Testis (tissue), 2 donors: ENCODE measurements at regions not wholly inside any gene's neighbourhood (a gene's known extent, or its start where the extent isn't known, plus 50 kb on each side); places are given as distances from the start of the nearest gene placed in this dataset.

Experiments used
- DNase-seq: peaks from one replicate; pipeline ENCODE4 v3.0.0-alpha.2; 2019
- H3K27ac ChIP-seq, 2 donors: fragments of 200-600 bp; sonication (generic); one replicate each; pipeline ENCODE4 v1.5.1; 2019
- H3K27me3 ChIP-seq: fragments of 200-600 bp; sonication (generic); one replicate; pipeline ENCODE4 v1.5.1; 2019
- H3K36me3 ChIP-seq: fragments of 200-600 bp; sonication (generic); one replicate; pipeline ENCODE4 v1.5.1; 2017; ENCODE audit warnings: low read depth; ENCODE audit errors: missing control alignments
- H3K4me1 ChIP-seq: fragments of 200-600 bp; sonication (generic); one replicate; pipeline ENCODE4 v1.5.1; 2019
- H3K4me3 ChIP-seq, 2 donors: fragments of 200-600 bp; sonication (generic); one replicate each; pipeline ENCODE4 v1.5.1; 2017 to 2019
- H3K9me3 ChIP-seq: fragments of 200-600 bp; sonication (generic); one replicate; pipeline ENCODE4 v1.5.1; 2017
- POLR2A ChIP-seq: fragments of 450-650 bp; IDR thresholded peaks from one replicate; pipeline ENCODE4 v1.6.1; 2017; ENCODE audit warnings: antibody characterized with exemption, mild to moderate bottlenecking, moderate library complexity
- WGBS, 2 donors: methylation state at CpG; one replicate each; pipeline ENCODE4 v1.1.5; 2018; 5-methylcytosine and 5-hydroxymethylcytosine counted together
- intact Hi-C: fragments of 100-400 bp; cut with DNase I; formaldehyde crosslinking; loops from one replicate; pipeline ENCODE4 v1.15.1; 2023; ENCODE audit warnings: low total_unique reads
- TF ChIP-seq, protein P1 (sequence below), 3 experiments: fragments of 450-650 bp in 2 of 3; fragments of 200-600 bp in 1 of 3; sonication (generic) in 1 of 3; IDR thresholded peaks; one replicate each; pipeline ENCODE4 v1.5.1; 2016 to 2019; ENCODE audit warnings: antibody characterized with exemption in 3 of 3, mild to moderate bottlenecking in 2 of 3, moderate library complexity in 1 of 3

DNA sequence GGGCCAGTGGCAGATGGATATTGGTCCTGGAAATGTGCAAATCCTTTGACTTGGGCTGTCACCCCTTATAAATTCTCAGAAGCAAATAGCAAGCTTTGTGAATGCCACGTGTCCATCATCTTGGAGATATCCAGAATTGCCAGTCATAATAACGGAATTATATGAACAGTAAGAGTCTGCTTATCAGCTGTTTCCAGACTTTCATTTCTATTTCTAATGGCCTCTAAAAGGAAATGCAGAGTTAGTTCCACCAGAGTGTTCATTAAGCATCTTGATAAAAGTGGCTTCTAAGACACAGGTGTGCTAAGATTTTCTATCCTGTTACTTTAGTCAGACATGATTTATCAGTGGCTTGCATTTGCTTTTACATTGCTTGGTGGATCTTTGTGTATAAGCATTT is 87.4 kb downstream of the RAMP3 start:
- H3K27me3 ChIP-seq: no peaks in the 10 kb centered on the region
- intact Hi-C loops: no loop called here
- H3K36me3 ChIP-seq: no peaks in the 10 kb centered on the region
- H3K9me3 ChIP-seq: no peaks in the 10 kb centered on the region
- no peak overlapping the region for H3K4me3 ChIP-seq
- TF ChIP-seq, protein P1, sequence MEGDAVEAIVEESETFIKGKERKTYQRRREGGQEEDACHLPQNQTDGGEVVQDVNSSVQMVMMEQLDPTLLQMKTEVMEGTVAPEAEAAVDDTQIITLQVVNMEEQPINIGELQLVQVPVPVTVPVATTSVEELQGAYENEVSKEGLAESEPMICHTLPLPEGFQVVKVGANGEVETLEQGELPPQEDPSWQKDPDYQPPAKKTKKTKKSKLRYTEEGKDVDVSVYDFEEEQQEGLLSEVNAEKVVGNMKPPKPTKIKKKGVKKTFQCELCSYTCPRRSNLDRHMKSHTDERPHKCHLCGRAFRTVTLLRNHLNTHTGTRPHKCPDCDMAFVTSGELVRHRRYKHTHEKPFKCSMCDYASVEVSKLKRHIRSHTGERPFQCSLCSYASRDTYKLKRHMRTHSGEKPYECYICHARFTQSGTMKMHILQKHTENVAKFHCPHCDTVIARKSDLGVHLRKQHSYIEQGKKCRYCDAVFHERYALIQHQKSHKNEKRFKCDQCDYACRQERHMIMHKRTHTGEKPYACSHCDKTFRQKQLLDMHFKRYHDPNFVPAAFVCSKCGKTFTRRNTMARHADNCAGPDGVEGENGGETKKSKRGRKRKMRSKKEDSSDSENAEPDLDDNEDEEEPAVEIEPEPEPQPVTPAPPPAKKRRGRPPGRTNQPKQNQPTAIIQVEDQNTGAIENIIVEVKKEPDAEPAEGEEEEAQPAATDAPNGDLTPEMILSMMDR (IDR thresholded peaks at IDR 0.05): no peak
- no peak for TF ChIP-seq POLR2A
- H3K27ac ChIP-seq: no peak overlapping the region
- H3K4me1 ChIP-seq: no peaks in the 10 kb centered on the region
- no peak for DNase-seq
- 79 to 83% methylated on average over 2 of the region's 2 CpGs for WGBS, 2 donors

DNA sequence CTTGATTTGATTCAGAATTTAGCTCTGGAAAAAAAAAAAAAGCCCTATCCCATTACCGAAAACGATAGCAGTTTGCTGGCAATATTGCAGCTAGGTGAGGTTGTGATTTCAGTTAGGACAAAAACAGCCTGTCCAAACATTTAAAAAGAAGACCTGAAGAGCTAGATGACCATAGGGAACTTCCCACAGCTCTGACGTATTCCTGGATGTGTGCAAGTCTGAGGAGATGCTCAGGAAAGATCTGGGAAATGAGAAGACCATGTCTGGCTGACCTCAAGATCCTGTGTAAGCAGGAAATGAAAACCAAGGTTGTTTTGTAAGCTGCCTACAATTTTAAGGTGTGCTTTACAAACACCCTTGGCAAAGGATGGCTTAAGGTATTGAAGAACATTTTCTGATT is 88.7 kb downstream of the RAMP3 start:
- no peak overlapping the region for H3K4me3 ChIP-seq
- no peak for TF ChIP-seq POLR2A
- TF ChIP-seq, protein P1 (IDR thresholded peaks at IDR 0.05): no peak
- no peaks in the 10 kb centered on the region for H3K36me3 ChIP-seq
- intact Hi-C loops: no loop called here
- H3K27ac ChIP-seq: no peak overlapping the region
- H3K27me3 ChIP-seq: no peaks in the 10 kb centered on the region
- 77 to 89% methylated on average over 3 of the region's 3 CpGs for WGBS, 2 donors
- no peak for DNase-seq
- H3K9me3 ChIP-seq: no peaks in the 10 kb centered on the region
- no peaks in the 10 kb centered on the region for H3K4me1 ChIP-seq

DNA sequence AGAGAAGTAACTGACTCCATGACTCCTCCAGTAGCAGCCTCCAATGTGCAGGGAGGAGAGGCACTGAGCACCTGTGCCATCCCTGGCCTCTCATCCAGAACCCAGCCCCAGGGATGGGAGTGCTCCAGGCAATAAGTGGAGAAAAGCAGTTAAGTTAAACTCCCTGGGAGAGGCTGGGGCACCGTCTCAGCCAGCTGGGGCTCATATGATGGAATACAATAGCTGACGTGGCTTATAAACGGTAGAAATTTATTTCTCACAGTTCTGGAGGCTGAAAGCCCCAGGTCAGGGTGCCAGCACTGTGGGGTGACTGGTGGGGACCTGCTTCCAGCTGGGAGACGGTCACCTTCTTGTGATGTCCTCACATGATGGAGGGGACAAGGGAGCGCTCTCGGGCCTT is 94.7 kb downstream of the RAMP3 start:
- Histone ChIP-seq H3K4me1 (no peaks in the 10 kb centered on the region), H3K9me3 (no peaks in the 10 kb centered on the region), H3K36me3 (no peaks in the 10 kb centered on the region), H3K4me3 (no peak overlapping the region), H3K27ac (no peak overlapping the region), H3K27me3 (no peaks in the 10 kb centered on the region)
- DNase-seq: no peak
- TF ChIP-seq, protein P1 (IDR thresholded peaks at IDR 0.05): no peak
- TF ChIP-seq POLR2A: no peak
- WGBS, 2 donors: 54 to 59% methylated on average over 6 of the region's 6 CpGs
- intact Hi-C loops: no loop called here

DNA sequence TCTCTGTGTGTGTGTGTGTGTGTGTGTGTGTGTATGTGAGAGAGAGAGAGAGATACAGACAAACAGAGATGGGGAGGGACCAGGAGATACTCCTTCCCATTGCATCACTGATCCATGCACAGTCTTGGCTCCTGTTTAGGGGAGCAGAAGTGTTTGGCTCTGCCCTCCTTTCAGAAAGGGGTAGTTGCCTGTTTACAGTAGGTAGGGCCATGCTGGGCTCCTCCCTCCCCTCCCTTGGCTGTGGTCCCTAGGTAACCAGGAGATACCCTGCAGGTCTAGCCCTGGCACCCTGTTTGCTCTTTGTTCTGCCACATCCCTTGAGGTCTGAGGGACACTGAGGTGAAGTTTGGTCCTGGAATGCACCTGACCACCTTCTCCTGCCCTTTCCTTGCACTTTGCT is 95.3 kb downstream of the RAMP3 start:
- no peak for DNase-seq
- no peaks in the 10 kb centered on the region for H3K36me3 ChIP-seq
- no peaks in the 10 kb centered on the region for H3K9me3 ChIP-seq
- H3K27me3 ChIP-seq: no peaks in the 10 kb centered on the region
- no peak overlapping the region for H3K27ac ChIP-seq
- no peaks in the 10 kb centered on the region for H3K4me1 ChIP-seq
- intact Hi-C loops: no loop called here
- H3K4me3 ChIP-seq: no peak overlapping the region
- TF ChIP-seq POLR2A: no peak
- TF ChIP-seq, protein P1 (IDR thresholded peaks at IDR 0.05): no peak

DNA sequence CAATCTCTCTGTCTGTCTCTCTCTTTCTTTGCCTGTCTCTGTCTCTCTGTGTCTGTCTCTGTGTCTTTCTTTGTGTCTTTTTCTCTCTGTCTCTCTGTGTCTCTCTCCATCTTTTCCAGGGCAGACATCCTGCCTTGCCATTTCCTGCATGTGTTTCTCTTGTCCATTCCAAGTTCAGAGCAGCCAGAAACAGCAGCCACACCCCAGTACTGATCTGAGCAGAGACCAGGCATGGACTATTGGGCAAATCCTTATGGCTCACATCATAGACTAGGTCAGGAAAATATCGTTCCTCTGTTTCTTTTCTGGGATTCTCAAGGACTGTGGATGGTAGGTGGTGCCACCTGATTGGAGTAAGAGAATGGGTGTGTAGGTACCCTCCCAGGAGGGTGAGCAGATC is 95.8 kb downstream of the RAMP3 start:
- H3K4me3 ChIP-seq: no peak overlapping the region
- no peaks in the 10 kb centered on the region for H3K27me3 ChIP-seq
- WGBS, 2 donors: 58 to 82% methylated on average over 1 of the region's 1 CpG
- no peak for TF ChIP-seq POLR2A
- TF ChIP-seq, protein P1 (IDR thresholded peaks at IDR 0.05): no peak
- H3K36me3 ChIP-seq: no peaks in the 10 kb centered on the region
- intact Hi-C loops: no loop called here
- H3K27ac ChIP-seq: no peak overlapping the region
- H3K4me1 ChIP-seq: no peaks in the 10 kb centered on the region
- no peaks in the 10 kb centered on the region for H3K9me3 ChIP-seq
- no peak for DNase-seq
